H9 (cell line): ENCODE measurements at regions not wholly inside any gene's neighbourhood (a gene's known extent, or its start where the extent isn't known, plus 50 kb on each side); places are given as distances from the start of the nearest gene placed in this dataset.
"Not testable (repeated sequence)": the region's sequence is repeated elsewhere in the genome, so short reads cannot be mapped to it uniquely, and the experiment has no call there.

Experiments
- DNase-seq: peaks from one replicate; pipeline ENCODE4 v3.0.0-alpha.2; 2017
- H2AFZ ChIP-seq: one replicate; pipeline ENCODE4 v1.6.1; 2013; ENCODE audit warnings: mild to moderate bottlenecking, low read length, control low read depth, moderate library complexity
- H2AK5ac ChIP-seq: 2 replicates; pipeline ENCODE4 v1.6.1; 2013; ENCODE audit warnings: low read length, control low read depth, mixed read lengths; ENCODE audit not compliant: insufficient read length
- H2BK120ac ChIP-seq: one replicate; pipeline ENCODE4 v1.6.1; 2013; ENCODE audit warnings: low read depth, mild to moderate bottlenecking, low read length, control low read depth, inconsistent platforms; ENCODE audit not compliant: poor library complexity, severe bottlenecking
- H2BK12ac ChIP-seq: 2 replicates; pipeline ENCODE4 v1.6.1; 2013; ENCODE audit warnings: low read length, control low read depth, mixed read lengths, low read depth; ENCODE audit not compliant: insufficient read length
- H2BK15ac ChIP-seq: 2 replicates; pipeline ENCODE4 v1.6.1; 2013; ENCODE audit warnings: low read depth, low read length, control low read depth
- H2BK20ac ChIP-seq: one replicate; pipeline ENCODE4 v1.6.1; 2013; ENCODE audit warnings: low read depth, mild to moderate bottlenecking, low read length, control low read depth, inconsistent platforms; ENCODE audit not compliant: poor library complexity, severe bottlenecking
- H2BK5ac ChIP-seq: 2 replicates; pipeline ENCODE4 v1.6.1; 2013; ENCODE audit warnings: low read length, control low read depth, mixed read lengths; ENCODE audit not compliant: insufficient read length
- H3K14ac ChIP-seq: 2 replicates; pipeline ENCODE4 v1.6.1; 2013; ENCODE audit warnings: low read length, control low read depth; ENCODE audit not compliant: insufficient read depth
- H3K18ac ChIP-seq: 2 replicates; pipeline ENCODE4 v1.6.1; 2013; ENCODE audit warnings: low read depth, mild to moderate bottlenecking, mixed read lengths, low read length, control low read depth; ENCODE audit not compliant: insufficient read length
- H3K23ac ChIP-seq: 2 replicates; pipeline ENCODE4 v1.6.1; 2013; ENCODE audit warnings: low read length, control low read depth, mixed read lengths, low read depth; ENCODE audit not compliant: insufficient read length
- H3K23me2 ChIP-seq: 2 replicates; pipeline ENCODE4 v1.6.1; 2013; ENCODE audit warnings: low read depth, mild to moderate bottlenecking, mixed read lengths, low read length, control low read depth; ENCODE audit not compliant: insufficient read length, poor library complexity, severe bottlenecking
- H3K27ac ChIP-seq: 2 replicates; pipeline ENCODE4 v1.5.1; 2013; ENCODE audit warnings: low read length, control low read depth, mixed read lengths, low read depth; ENCODE audit not compliant: insufficient read length
- H3K27me3 ChIP-seq: 2 replicates; pipeline ENCODE4 v1.6.1; 2013; ENCODE audit warnings: low read length, control low read depth, inconsistent platforms; ENCODE audit not compliant: insufficient read depth
- H3K4ac ChIP-seq: 2 replicates; pipeline ENCODE4 v1.6.1; 2013; ENCODE audit warnings: low read depth, mild to moderate bottlenecking, control low read depth, inconsistent platforms, low read length, moderate library complexity
- H3K4me1 ChIP-seq: 2 replicates; pipeline ENCODE4 v1.6.1; 2013; ENCODE audit warnings: low read length, control low read depth, inconsistent platforms; ENCODE audit not compliant: insufficient read depth
- H3K4me2 ChIP-seq: 2 replicates; pipeline ENCODE4 v1.6.1; 2013; ENCODE audit warnings: low read length, control low read depth, mixed read lengths; ENCODE audit not compliant: insufficient read length, insufficient read depth
- H3K56ac ChIP-seq: 2 replicates; pipeline ENCODE4 v1.6.1; 2013; ENCODE audit warnings: low read depth, mild to moderate bottlenecking, mixed read lengths, low read length, control low read depth; ENCODE audit not compliant: insufficient read length
- H3K79me1 ChIP-seq: 2 replicates; pipeline ENCODE4 v1.6.1; 2013; ENCODE audit warnings: low read depth, mild to moderate bottlenecking, moderate library complexity, low read length, control low read depth, inconsistent platforms; ENCODE audit not compliant: insufficient read depth, poor library complexity, severe bottlenecking
- H3K79me2 ChIP-seq: 2 replicates; pipeline ENCODE4 v1.6.1; 2013; ENCODE audit warnings: low read length, control low read depth, inconsistent platforms; ENCODE audit not compliant: insufficient read depth
- H3K9ac ChIP-seq: 2 replicates; pipeline ENCODE4 v1.6.1; 2013; ENCODE audit warnings: low read length, control low read depth, mixed read lengths; ENCODE audit not compliant: insufficient read length; ENCODE audit errors: extremely low read depth
- H3K9me3 ChIP-seq: one replicate; pipeline ENCODE4 v1.6.1; 2013; ENCODE audit warnings: low read depth, low read length, inconsistent platforms; ENCODE audit not compliant: control insufficient read depth
- H3T11ph ChIP-seq: one replicate; pipeline ENCODE4 v1.6.1; 2013; ENCODE audit warnings: mild to moderate bottlenecking, low read length, control low read depth, inconsistent platforms
- H4K20me1 ChIP-seq: one replicate; pipeline ENCODE4 v1.6.1; 2013; ENCODE audit not compliant: control insufficient read depth, insufficient read length, insufficient read depth
- H4K5ac ChIP-seq: 2 replicates; pipeline ENCODE4 v1.6.1; 2013; ENCODE audit warnings: low read depth, mild to moderate bottlenecking, mixed read lengths, low read length, control low read depth; ENCODE audit not compliant: insufficient read length
- H4K8ac ChIP-seq: replicated peaks from 2 replicates; pipeline ENCODE4 v1.6.1; 2013; ENCODE audit warnings: low read length, control low read depth, mixed read lengths, low read depth; ENCODE audit not compliant: insufficient read length
- H4K91ac ChIP-seq: 2 replicates; pipeline ENCODE4 v1.6.1; 2013; ENCODE audit warnings: low read depth, mild to moderate bottlenecking, moderate library complexity, mixed read lengths, low read length, control low read depth; ENCODE audit not compliant: insufficient read length
- H3K27ac Mint-ChIP-seq, 3 experiments: 2 replicates in 2 of 3; 3 replicates in 1 of 3; pipeline ENCODE4 v1.8.0; 2020 to 2021; ENCODE audit warnings: mixed read lengths in 3 of 3, mild to moderate bottlenecking in 1 of 3, moderate library complexity in 1 of 3
- H3K27me3 Mint-ChIP-seq: 2 replicates; pipeline ENCODE4 v1.8.0; 2021; ENCODE audit warnings: low read depth, mild to moderate bottlenecking, moderate library complexity, mixed read lengths
- H3K36me3 Mint-ChIP-seq, 3 experiments: 2 replicates in 2 of 3; 3 replicates in 1 of 3; pipeline ENCODE4 v1.8.0; 2020 to 2021; ENCODE audit warnings: low read depth in 3 of 3, mixed read lengths in 3 of 3; ENCODE audit not compliant: insufficient read depth in 1 of 3
- H3K4me1 Mint-ChIP-seq, 2 experiments: 2 replicates each; pipeline ENCODE4 v1.8.0; 2020; ENCODE audit warnings: mixed read lengths in 2 of 2
- H3K4me3 Mint-ChIP-seq, 2 experiments: 2 replicates in 1 of 2; 3 replicates in 1 of 2; pipeline ENCODE4 v1.8.0; 2020 to 2021; ENCODE audit warnings: mild to moderate bottlenecking in 2 of 2, mixed read lengths in 2 of 2, moderate library complexity in 1 of 2
- H3K9me3 Mint-ChIP-seq, 2 experiments: 2 replicates in 1 of 2; 3 replicates in 1 of 2; pipeline ENCODE4 v1.8.0; 2020; ENCODE audit warnings: mild to moderate bottlenecking in 2 of 2, mixed read lengths in 2 of 2, moderate library complexity in 1 of 2
- WGBS: extraction: QIAGEN DNeasy Blood & Tissue Kit; methylation state at CpG from one replicate; pipeline ENCODE4 v1.1.7; 2013; ENCODE audit warnings: missing lambda C conversion rate, low lambda C conversion rate, mixed read lengths; ENCODE audit not compliant: insufficient read length; ENCODE audit errors: extremely low coverage; 5-methylcytosine and 5-hydroxymethylcytosine counted together
- TF ChIP-seq, protein P1 (sequence below): fragments of 200-600 bp; sonication (generic); conservative IDR thresholded peaks from 3 replicates; pipeline ENCODE4 v1.8.0; 2021; ENCODE audit warnings: antibody characterized with exemption, mild to moderate bottlenecking

GRCh38 chr1:80143361-80143760 is 1136.8 kb upstream of the ADGRL4 start:
- H3K18ac ChIP-seq: no peak overlapping the region
- no peak overlapping the region for H3K27ac Mint-ChIP-seq
- H3K9me3 Mint-ChIP-seq: peaks cover 5 to 15% of the 10 kb centered on the region in 2 experiments; a peak in 4 of 5 replicates

DNA sequence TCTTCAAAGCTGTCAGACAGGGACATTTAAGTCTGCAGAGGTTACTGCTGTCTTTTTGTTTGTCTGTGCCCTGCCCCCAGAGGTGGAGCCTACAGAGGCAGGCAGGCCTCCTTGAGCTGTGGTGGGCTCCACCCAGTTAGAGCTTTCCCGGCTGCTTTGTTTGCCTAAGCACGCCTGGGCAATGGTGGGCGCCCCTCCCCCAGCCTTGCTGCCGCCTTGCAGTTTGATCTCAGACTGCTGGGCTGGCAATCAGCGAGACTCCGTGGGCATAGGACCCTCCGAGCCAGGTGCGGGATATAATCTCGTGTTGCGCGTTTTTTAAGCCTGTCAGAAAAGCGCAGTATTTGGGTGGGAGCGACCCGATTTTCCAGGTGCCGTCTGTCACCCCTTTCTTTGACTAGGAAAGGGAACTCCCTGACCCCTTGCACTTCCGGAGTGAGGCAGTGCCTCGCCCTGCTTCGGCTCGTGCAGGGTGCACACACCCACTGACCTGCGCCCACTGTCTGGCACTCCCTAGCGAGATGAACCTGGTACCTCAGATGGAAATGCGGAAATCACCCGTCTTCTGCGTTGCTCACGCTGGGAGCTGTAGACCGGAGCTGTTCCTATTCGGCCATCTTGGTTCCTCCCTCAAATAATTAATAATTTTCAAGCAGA is 1131.5 kb upstream of the ADGRL4 start:
- H2BK120ac ChIP-seq, H2AFZ ChIP-seq, H4K91ac ChIP-seq, H3K27ac Mint-ChIP-seq, H3K79me2 ChIP-seq, H3K9me3 Mint-ChIP-seq, H4K8ac ChIP-seq, H3K4ac ChIP-seq, H2BK15ac ChIP-seq, H3K9me3 ChIP-seq, H2BK12ac ChIP-seq, H3K56ac ChIP-seq, H3K4me3 Mint-ChIP-seq, H3K23ac ChIP-seq, H2BK20ac ChIP-seq, H3K18ac ChIP-seq, H3K27ac ChIP-seq, H4K5ac ChIP-seq, H3K79me1 ChIP-seq, H3K14ac ChIP-seq, H3K27me3 Mint-ChIP-seq, H3K4me1 Mint-ChIP-seq, H3K4me1 ChIP-seq, H4K20me1 ChIP-seq, H2BK5ac ChIP-seq, H3K9ac ChIP-seq, H3K36me3 Mint-ChIP-seq, H3K4me2 ChIP-seq, H3K27me3 ChIP-seq, H3K23me2 ChIP-seq, H2AK5ac ChIP-seq, H3T11ph ChIP-seq: not testable (repeated sequence)
- peak; percentile 58 for DNase-seq
- no CpG with 5 or more reads among the region's 27 CpGs for WGBS

More at GRCh38 chr1:80143361-80143760, 1136.8 kb upstream of the ADGRL4 start:
- DNase-seq: no peak
- Histone ChIP-seq H4K91ac (no peak overlapping the region), H3K9me3 (no peaks in the 10 kb centered on the region), H2AK5ac (no peak overlapping the region), H3K14ac (no peak overlapping the region), H3K4me1 (no peaks in the 10 kb centered on the region), H3K4me2 (no peak overlapping the region), H3K56ac (no peak overlapping the region), H4K5ac (peak overlapping the region; percentile 26), H4K8ac (no peak overlapping the region), H2BK120ac (no peak overlapping the region), H3K4ac (no peak overlapping the region), H4K20me1 (no peaks in the 10 kb centered on the region), H2AFZ (no peak overlapping the region), H3K79me2 (no peaks in the 10 kb centered on the region), H2BK5ac (no peak overlapping the region), H2BK20ac (no peak overlapping the region), H3K27me3 (no peaks in the 10 kb centered on the region), H2BK12ac (no peak overlapping the region), H3K79me1 (no peaks in the 10 kb centered on the region), H3K27ac (no peak overlapping the region), H3T11ph (no peak overlapping the region), H3K23ac (no peak overlapping the region), H3K23me2 (no peaks in the 10 kb centered on the region), H2BK15ac (no peak overlapping the region), H3K9ac (no peak overlapping the region)
- Mint-ChIP-seq H3K4me3 (no peak overlapping the region), H3K36me3 (peaks cover 0 to 12% (median 0%) of the 10 kb centered on the region in 3 experiments; a peak in 3 of 7 replicates), H3K27me3 (no peaks in the 10 kb centered on the region), H3K4me1 (0 out of 4 replicates have a peak, but pooled peaks cover 0 to under 1% of the 10 kb centered on the region in 2 experiments)
- TF ChIP-seq, protein P1, sequence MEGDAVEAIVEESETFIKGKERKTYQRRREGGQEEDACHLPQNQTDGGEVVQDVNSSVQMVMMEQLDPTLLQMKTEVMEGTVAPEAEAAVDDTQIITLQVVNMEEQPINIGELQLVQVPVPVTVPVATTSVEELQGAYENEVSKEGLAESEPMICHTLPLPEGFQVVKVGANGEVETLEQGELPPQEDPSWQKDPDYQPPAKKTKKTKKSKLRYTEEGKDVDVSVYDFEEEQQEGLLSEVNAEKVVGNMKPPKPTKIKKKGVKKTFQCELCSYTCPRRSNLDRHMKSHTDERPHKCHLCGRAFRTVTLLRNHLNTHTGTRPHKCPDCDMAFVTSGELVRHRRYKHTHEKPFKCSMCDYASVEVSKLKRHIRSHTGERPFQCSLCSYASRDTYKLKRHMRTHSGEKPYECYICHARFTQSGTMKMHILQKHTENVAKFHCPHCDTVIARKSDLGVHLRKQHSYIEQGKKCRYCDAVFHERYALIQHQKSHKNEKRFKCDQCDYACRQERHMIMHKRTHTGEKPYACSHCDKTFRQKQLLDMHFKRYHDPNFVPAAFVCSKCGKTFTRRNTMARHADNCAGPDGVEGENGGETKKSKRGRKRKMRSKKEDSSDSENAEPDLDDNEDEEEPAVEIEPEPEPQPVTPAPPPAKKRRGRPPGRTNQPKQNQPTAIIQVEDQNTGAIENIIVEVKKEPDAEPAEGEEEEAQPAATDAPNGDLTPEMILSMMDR: no peak
- no CpG with 5 or more reads among the region's 1 CpG for WGBS
